ENCODE measurements at regions not wholly inside any gene's neighbourhood (a gene's known extent, or its start where the extent isn't known, plus 50 kb on each side); places are given as distances from the start of the nearest gene placed in this dataset.

GRCh38 chr7:145082366-145083161, 246.7 kb upstream of the TPK1 start (continued):
- TF ChIP-seq CHD7 (IDR thresholded peaks at IDR 0.05; ENCODE audit: insufficient replicate concordance, low read length), result no peak
- no peak for TF ChIP-seq CHD1 (IDR thresholded peaks at IDR 0.05; ENCODE audit: low read depth, low read length)
- TF ChIP-seq POLR2A (IDR thresholded peaks at IDR 0.05; ENCODE audit: control extremely low read depth in 1 of 2, low read depth in 2 of 2, low read length in 2 of 2), result no peak
- TF ChIP-seq ASH2L (IDR thresholded peaks at IDR 0.05; ENCODE audit: low read length), result no peak
- TF ChIP-seq RNF2 (IDR thresholded peaks at IDR 0.05; ENCODE audit: borderline replicate concordance, low read depth, low read length, missing control alignments, poor library complexity, severe bottlenecking), result no peak
